HuH-7.5 (cell line): ENCODE measurements at regions not wholly inside any gene's neighbourhood (a gene's known extent, or its start where the extent isn't known, plus 50 kb on each side); places are given as distances from the start of the nearest gene placed in this dataset.
"Not testable (repeated sequence)": the region's sequence is repeated elsewhere in the genome, so short reads cannot be mapped to it uniquely, and the experiment has no call there.

ENCODE experiments used
- DNase-seq: peaks from one replicate; pipeline ENCODE4 v3.0.0; 2011; ENCODE audit warnings: low spot score

DNA sequence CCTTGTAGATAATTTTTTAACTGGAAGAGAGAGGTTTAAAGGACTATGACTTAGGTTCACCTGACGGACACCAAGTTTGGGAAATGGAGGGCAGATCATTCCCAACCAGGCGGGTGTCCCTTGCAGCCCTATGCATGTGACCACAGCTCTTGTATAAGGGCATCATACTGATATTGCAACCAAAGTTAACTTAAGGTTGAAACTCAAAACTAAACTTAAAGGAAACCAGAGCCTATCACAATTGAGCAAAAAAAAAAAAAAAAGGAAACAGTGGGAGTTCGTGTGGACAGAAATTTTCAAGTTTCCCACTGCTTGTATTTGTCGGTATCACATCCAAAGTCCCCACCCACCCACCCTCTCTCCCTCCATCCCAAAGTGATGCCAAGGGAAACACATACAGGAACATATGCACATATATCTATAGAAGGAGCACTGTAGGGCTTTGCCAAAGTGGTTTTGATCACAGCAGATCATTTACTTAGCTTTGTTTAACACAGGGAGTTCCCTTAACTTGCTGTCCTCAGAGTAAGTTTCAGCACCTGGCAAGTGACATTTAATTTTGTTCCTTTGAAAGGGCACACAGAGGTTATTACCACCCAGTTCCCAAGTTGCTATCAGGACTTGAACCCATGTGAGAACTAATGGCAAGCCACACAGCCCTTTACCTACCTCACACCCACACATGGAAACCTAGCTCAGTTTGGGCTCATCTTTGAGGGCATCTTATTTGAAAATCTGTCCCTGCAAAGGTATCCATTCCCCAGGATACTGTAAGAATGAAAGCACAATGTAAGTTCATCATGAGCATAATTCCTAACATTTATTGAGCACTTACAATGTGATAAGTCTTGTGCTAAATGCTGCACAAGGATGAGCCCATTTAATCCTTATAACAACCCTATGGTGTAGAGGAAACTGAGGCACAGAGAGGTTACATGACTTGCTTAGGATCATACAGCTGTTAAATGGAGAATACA is 204.5 kb upstream of the CMC1 start:
- no peak for DNase-seq

DNA sequence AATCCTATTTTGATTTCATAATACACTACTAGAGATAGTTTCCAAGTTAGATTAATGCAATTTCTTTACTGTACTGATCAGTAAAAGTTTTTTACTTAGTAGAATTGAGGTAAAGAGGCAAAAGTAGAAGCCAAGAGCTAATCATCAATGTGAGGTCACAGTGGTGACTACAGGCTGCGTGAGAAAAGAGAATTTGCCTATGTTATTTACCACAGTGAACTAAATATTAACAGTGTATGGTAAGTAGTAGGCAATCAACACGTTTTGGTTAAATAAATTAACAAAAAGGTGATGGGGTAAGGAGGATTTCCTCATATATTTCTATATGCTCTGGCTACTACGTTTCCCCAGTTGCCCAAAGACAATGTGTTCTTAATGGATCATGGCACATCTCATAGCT is 202.2 kb upstream of the CMC1 start:
- DNase-seq = no peak

DNA sequence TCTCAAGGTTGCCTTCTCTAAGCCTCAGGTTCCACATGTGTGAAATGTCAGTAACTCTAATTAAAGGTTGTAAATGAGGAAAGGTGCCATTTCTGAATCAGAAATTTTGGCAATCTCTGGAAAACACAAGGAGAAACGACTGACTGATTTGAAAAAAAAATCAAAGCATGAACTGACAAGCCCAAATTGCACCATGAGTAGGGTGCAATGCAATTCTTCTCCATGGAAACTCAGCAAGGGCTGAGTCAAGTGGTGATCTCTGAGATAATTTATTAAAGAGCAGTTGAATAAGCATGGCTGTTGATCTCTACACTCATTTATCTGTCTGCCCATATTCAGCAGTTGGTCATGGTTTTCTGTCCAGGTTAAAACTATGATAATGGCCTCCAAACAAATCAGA is 201.6 kb upstream of the CMC1 start:
- DNase-seq = no peak

DNA sequence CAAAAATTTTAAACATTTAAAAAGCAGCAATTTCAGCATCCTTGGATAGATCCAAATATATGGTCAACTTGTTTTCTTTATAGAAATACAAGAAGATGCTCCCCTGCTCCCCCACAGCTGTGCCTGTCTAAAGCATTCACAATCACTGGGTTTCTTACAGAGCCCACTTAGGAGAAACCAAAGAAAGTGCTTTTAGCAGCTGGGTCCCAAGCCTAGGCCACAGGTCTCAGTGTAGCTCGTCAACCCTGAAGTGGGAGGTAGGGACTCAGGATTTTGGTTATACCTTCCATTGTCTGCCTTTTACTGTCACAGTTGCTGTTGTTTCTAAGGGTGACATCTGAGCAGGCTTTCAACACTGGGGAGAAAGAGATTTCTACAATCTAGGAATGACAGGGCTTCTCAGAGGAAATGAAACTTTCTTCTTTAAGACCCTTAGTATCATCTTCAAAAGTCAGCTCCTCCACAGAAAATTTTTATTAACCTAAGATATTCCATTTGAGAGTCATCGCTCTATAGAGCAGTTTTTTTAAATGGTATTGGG is 199.3 kb upstream of the CMC1 start:
- DNase-seq = no peak

DNA sequence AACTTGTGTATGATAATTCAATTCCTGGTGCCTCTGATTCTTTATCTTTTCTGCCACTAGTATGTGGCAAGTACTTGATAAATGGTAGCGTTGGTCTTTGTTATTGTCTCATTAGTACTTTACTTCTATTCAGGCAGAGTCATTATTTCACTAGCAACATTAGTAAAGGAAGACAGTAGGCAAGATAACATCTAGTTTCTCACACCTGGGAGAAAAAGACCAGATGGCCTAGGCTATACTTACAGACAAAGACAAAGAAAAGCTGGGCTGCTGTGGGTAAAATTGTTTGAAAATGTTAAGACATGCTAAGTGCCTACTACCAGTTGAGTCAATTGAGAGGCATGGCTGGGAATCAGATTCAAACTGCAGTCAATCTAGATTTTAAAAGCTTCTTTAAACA is 198.7 kb upstream of the CMC1 start:
- no peak for DNase-seq

DNA sequence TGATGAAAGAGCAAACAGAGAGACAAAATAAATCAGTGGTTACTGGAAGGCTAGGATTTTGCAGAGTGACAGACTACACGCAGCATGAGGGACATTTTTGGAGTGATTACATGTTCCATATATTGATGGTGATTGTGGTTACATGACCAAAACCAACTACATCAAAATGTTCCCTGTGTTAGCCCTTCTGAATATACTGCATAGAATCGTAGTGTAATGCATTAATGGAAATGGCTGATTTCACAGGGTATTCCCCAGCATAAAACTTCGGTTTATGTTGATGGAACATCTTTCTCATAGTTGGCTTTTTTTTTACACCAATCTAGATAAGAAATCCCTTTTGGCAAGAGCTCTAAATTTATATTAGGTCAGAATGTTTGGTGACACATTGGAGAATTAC is 191.3 kb upstream of the CMC1 start:
- no peak for DNase-seq

DNA sequence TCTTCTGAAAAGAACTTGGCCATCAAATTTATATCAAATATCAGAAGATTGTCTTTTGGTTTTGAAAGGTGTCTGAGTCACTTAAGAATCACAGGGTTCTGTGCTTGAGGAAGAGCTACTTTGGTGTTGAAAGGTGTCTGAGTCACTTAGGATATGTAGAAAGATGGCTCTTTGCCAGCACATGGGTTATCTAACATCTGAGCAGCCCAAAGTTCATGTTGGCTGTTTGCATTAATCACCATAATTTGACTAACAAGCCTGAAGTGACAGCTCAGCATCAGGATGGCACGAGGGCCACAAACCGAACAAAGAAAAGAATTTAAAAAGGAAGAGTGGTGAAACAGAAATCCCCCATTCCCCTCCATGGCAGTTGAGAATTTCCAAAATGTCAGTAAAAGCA is 190.5 kb upstream of the CMC1 start:
- peak; percentile 32 for DNase-seq

DNA sequence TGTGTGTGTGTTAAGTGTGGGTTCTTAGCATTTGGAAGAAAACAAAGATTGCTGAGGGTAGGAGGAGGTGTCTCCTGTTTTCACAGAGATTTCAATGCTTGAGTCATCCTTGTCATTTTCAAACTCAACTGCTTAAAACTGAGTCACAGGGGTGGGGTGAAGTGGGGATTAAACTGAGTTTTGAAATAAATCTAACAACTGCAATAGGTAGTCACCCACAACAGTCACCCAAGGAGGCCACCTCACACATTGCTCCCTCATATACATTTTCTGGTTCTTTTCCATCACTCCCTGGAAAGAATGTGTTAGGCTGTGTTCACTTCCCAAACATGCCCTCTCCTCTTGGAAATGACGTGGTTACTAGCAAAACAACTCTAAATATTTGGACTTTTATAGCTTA is 187.7 kb upstream of the CMC1 start:
- no peak for DNase-seq

DNA sequence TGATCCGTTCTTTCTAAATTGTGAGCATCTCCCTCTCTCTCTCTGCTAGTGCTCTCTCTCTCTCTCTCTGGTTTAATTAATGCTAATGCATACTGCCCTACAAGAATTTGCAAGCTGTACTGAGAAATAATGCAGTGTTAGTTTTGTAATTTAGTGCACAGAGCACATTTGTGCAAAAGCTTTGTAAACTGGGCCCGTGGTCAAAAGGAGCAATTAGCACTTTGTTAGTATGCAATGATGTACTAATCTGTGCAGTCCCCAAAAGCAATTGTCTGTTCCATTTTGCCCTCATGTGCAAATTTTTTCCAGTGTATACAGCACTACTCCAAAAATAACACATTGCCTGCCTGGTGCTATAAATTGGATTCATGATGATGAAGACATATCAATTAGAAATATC is 184.6 kb upstream of the CMC1 start:
- no peak for DNase-seq

DNA sequence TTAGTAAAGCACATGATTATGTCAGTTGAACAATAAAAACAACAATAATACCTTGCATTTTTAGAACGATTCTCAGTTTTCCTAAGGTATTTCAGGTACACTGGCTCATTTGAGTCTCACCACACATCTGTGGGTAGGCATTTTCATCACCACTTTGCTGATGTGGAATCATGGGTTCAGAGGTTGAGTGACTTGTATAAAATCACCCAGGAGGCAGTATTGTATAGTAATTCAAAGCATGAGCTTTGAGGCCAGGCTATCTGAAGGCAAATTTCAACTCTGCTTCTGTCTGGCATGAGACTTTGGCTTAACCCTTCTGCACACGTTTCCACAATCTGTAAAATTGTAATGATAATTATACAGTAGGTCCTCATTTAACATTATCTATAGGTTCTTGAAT is 183.9 kb upstream of the CMC1 start:
- DNase-seq = no peak

DNA sequence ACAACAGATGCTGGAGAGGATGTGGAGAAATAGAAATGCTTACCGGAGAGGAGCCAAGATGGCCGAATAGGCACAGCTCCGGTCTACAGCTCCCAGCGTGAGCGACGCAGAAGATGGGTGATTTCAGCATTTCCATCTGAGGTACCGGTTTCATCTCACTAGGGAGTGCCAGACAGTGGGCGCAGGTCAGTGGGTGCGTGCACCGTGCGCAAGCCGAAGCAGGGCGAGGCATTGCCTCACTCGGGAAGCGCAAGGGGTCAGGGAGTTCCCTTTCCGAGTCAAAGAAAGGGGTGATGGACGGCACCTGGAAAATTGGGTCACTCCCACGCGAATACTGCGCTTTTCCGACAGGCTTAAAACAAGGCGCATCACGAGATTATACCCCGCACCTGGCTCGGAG is 182.2 kb upstream of the CMC1 start:
- not testable (repeated sequence) for DNase-seq

DNA sequence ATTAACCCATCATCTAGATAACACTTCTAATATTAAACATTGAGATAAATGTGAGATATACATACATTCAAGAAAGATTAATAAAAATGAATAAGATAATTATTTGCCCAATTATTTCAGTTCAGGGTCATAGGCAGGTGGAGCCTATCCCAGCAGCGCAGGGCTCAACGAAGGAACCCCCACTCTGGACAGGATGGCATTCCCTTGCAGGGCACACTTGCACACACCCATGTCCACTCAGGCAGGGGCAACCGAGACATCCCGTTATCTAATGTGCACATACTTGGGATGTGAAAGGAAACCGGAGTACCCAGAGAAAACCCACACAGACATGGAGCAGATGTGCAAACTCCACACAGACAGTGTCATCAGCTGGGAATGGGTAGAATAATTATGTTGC is 175.4 kb upstream of the CMC1 start:
- no peak for DNase-seq

DNA sequence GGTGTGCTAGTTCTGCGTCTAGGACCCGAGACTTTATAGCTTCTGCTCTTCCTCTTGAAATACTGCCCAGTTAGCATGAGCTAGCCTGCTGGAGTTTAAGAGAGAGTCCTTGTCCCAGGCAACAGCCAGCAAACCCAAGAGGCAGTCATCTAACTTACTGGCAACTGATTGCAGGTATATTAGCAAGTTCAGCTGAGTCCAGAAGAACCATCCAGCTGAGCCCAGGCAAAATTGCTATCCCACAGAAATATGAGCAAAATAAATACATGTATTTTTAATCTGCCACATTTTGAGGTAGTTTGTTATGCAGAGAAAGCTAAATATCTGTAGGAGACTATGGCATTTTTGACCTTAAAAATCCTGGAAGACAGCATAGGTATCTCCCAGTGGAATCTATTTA is 174.4 kb upstream of the CMC1 start:
- DNase-seq = no peak

DNA sequence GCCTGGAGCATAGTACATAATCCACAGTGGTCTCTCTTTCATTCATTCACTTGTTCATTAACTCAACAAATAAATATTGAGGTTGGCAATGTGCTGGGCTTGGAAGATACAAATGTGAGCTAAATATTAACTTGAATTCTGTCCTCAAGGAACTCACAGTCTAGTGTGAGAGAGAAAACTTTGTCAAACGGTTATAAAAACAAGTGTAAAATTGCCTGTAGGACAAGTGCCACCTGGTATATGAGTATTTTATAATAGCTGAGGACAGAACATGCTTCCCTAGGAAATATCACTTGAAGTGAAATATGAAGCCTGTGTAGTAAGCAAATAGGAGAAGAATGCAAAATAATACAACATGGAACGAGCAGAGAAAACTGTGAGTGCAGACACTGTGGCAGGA is 173.1 kb upstream of the CMC1 start:
- no peak for DNase-seq

DNA sequence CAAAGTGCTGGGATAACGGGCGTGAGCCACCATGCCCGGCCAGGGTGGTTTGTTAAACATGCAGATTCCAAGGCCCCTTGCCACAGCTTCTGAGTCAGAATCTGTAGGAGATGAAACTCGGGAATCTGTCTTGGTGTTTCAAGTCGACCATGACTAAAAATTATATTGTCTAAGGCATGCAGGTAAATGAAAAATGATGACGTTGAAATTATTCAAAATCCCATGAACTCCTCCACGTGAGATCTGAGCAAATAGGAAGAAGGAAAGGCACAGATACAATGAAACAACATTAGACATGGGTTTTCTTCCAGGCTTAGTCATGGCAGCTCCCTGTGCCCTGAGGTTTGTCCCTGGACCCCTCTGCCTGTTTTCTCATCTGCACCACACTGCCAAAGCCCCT is 172.0 kb upstream of the CMC1 start:
- no peak for DNase-seq

DNA sequence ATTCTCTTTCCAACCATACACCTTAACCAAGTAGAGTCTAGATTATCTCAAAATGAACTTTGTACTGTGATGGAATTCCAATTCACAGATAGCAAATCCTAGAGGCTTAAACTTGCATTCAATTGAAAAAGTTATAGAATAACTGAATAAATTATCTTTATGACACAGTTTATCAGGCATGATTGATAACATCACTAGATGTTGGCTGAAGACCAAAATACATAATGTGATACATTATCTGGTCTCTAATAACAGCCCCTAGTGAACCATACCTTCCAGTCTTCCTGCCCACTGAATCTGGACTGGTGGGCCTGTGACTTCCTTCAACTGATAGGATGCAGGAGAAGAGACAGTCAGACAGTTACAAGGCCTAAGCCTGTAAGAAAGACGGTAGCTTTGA is 165.2 kb upstream of the CMC1 start:
- no peak for DNase-seq

DNA sequence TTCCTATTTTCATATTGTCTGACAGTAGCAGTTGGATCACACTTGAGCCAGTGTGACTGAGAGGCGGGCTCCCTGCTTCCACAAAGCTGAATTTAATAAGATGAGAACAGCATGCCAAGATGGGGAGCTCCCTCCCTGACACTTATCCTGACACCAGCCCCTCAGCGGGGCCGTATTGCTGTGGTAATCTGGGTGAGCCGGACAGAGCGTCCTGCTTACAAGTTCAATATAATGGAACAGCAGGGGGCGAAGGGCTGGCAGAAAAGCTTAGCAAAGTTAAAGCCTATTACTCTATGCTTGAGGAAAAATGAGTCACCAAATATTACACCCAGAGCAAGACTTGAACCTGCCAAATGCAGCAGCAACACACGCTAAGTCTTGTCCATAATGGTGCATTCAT is 163.8 kb upstream of the CMC1 start:
- no peak for DNase-seq

DNA sequence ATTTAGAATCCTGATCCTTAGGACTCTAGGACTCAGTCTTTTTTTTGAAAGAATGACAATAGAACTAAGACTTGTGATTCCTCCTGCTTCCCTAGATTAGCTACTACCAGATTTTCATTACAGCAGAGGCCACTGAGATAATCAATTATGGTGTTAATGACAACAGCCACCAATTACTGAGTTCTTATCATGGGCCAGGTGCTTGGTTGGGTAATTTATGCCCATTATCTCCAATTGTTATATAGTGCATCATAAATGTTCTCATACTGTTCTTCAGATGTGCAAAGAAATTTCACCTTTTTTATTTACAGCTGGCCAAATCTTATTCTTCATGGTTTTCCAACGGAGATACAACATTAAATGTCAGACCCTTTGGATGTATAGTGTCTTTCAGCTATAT is 162.9 kb upstream of the CMC1 start:
- DNase-seq = no peak

DNA sequence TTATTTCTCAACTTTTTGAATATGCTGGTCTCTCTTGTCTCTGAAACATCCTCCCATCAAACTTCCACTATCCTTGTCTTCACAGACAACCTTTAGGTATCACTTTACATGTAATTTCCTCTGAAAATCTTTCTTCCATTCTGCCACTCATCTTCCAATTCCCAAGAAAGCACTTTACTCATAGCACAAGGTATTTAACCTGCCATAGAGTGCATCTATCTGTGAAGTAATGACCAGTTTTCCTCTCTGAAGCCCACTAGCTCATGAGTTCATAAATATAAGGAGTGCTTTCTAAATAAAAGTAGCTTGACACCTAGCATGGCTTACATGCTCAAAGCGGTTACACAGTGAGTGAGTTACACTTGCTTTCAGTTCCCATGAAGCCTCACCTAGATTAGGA is 160.7 kb upstream of the CMC1 start:
- DNase-seq = no peak

DNA sequence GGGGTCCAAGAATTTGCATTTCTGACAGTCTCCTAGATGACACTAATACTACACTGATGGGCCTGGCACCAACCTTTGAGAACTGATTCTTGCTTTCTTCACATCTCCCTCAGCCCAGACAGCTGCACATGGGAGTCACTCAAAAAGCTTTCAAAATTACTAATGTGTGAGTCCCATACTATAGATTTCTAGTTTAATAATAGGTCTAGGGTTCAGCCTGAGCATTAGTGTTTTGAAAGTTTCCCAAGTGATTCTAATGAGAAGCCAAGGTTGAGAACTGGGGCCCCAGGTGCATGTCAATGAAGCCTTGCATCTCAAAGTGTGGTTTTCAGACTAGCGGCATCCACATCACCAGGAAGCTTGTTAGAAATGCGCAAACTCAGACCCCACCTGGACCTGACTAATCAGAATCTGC is 159.9 kb upstream of the CMC1 start:
- DNase-seq = no peak

DNA sequence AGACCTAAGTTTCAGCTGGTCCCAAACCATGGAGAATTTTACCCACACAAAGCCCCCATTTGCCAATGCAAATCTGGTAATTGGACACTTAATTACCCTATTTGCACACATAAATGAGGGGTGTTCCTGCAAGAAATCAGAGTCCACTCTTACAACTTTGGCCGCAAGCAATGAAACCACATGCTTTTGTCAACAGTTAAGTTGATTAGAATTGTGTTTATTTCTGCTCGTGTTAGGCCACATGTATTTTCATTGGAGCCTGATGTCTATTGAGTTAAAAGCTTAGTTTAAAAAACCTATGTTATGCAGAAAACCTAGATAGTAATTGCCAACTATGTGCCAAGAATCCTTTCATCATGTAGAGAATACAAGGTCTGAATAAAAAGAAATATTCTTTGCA is 153.8 kb upstream of the CMC1 start:
- DNase-seq = no peak

DNA sequence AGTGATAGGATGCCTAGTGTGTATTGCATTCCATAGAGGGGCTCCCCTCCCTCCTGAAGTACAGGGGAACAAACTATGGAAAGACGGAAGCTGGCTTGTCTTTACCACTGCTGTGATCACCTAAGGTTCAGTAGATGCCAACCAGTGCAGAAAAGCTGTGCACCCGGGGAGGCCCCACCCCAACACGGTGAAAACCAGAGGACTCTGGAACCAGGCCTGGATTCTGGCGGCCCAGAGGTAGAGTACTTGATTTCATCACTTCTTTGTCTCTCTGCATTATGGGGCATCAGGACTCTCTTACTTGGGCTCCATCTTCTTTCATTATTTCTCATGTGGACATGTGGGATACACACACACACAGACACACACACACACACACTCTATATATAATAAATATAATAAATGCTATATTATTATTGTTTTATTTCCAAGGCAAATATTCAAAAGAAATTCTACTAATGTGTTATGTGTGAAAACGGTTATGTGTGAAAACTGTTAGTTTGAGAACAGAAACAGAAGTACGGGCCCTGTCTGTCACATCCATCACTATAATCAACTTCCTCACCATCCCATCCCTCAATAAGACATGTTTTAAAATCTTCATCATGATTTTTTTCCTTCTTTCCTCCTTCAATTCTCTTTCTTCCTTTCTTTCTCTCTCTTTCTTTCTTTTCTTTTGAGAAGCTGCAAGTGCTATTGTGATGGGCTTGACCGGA is 152.4 kb upstream of the CMC1 start:
- no peak for DNase-seq

DNA sequence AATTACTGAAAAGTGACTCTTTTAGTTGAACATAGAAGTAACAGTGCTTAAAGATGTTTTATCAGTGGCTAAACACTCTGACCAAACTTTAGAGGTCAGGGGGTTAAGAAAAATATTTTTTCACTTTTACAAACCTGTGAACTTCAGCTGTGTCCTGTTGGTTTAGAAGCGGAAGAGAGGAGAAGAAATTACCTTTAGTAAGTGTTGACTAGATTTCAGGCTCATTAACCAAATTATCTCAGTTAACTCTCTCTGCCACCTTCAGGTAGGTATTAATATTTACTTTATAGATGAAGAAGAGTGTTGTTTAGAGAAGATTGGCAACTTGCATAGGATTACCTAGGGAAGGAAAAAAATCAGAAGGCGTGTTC is 151.9 kb upstream of the CMC1 start:
- no peak for DNase-seq
